SK-N-SH treated with all-trans-retinoic acid at 6 μM for 48 hours (cell line): ENCODE measurements at regions not wholly inside any gene's neighbourhood (a gene's known extent, or its start where the extent isn't known, plus 50 kb on each side); places are given as distances from the start of the nearest gene placed in this dataset.

Experiments used
- ARNTL ChIP-seq: fragments of 450-650 bp; formaldehyde crosslinking; IDR thresholded peaks from 2 replicates; pipeline ENCODE4 v1.5.0; 2020; ENCODE audit warnings: low read depth, mild to moderate bottlenecking, moderate library complexity, borderline replicate concordance
- BACH2 ChIP-seq: fragments of 250-450 bp; sonication (Bioruptor Pico); IDR thresholded peaks from 2 replicates; pipeline ENCODE4 v1.9.0; 2021; ENCODE audit warnings: mild to moderate bottlenecking, borderline replicate concordance
- CREB5 ChIP-seq: fragments of 250-450 bp; sonication (Bioruptor Pico); IDR thresholded peaks from 2 replicates; pipeline ENCODE4 v1.5.1; 2020; ENCODE audit warnings: low read depth, mild to moderate bottlenecking, moderate library complexity
- CSRNP3 ChIP-seq: fragments of 250-450 bp; sonication (Bioruptor Pico); IDR thresholded peaks from 2 replicates; pipeline ENCODE4 v1.5.1; 2021; ENCODE audit warnings: mild to moderate bottlenecking, moderate library complexity
- ESRRG ChIP-seq: fragments of 250-450 bp; sonication (Bioruptor Pico); IDR thresholded peaks from 2 replicates; pipeline ENCODE4 v1.6.1; 2021; ENCODE audit warnings: mild to moderate bottlenecking
- GLIS3 ChIP-seq: fragments of 250-450 bp; sonication (Bioruptor Pico); IDR thresholded peaks from 2 replicates; pipeline ENCODE4 v1.5.0; 2020; ENCODE audit warnings: mild to moderate bottlenecking, moderate library complexity
- PATZ1 ChIP-seq: fragments of 250-450 bp; sonication (Bioruptor Pico); IDR thresholded peaks from 2 replicates; pipeline ENCODE4 v1.8.0; 2020; ENCODE audit warnings: mild to moderate bottlenecking, moderate library complexity, borderline replicate concordance
- POU6F1 ChIP-seq: fragments of 250-450 bp; sonication (Bioruptor Pico); IDR thresholded peaks from 2 replicates; pipeline ENCODE4 v1.8.0; 2021; ENCODE audit warnings: low read depth, mild to moderate bottlenecking, moderate library complexity, borderline replicate concordance
- SNAI2 ChIP-seq: fragments of 250-450 bp; sonication (Bioruptor Pico); IDR thresholded peaks from 2 replicates; pipeline ENCODE4 v1.5.0; 2020; ENCODE audit warnings: mild to moderate bottlenecking, moderate library complexity
- TOX ChIP-seq: fragments of 250-450 bp; sonication (Bioruptor Pico); IDR thresholded peaks from 2 replicates; pipeline ENCODE4 v1.8.0; 2021; ENCODE audit warnings: mild to moderate bottlenecking, moderate library complexity, borderline replicate concordance
- TSHZ2 ChIP-seq: fragments of 250-450 bp; sonication (Bioruptor Pico); IDR thresholded peaks from 2 replicates; pipeline ENCODE4 v1.5.0; 2020; ENCODE audit warnings: mild to moderate bottlenecking, moderate library complexity
- ZFP30 ChIP-seq: fragments of 450-650 bp; formaldehyde crosslinking; IDR thresholded peaks from 2 replicates; pipeline ENCODE4 v1.5.0; 2022; ENCODE audit warnings: mild to moderate bottlenecking, moderate library complexity
- ZNF565 ChIP-seq: fragments of 450-650 bp; formaldehyde crosslinking; conservative IDR thresholded peaks from 2 replicates; pipeline ENCODE4 v1.5.0; 2020; ENCODE audit warnings: low read depth, mild to moderate bottlenecking, moderate library complexity

- TF ChIP-seq CSRNP3 (CRISPR knock-in tag) (no peak), TOX (CRISPR knock-in tag) (no peak), ZFP30 (CRISPR knock-in tag) (no peak), CREB5 (CRISPR knock-in tag) (no peak), POU6F1 (CRISPR knock-in tag) (no peak), TSHZ2 (CRISPR knock-in tag) (no peak), GLIS3 (no peak), ESRRG (CRISPR knock-in tag) (no peak), PATZ1 (no peak), ARNTL (CRISPR knock-in tag) (no peak), ZNF565 (CRISPR knock-in tag) (no peak), SNAI2 (CRISPR knock-in tag) (no peak), BACH2 (CRISPR knock-in tag) (no peak)
Observed at GRCh38 chr14:101185073-101185835, 281.7 kb upstream of the RTL1 start.
